SU-DHL-6 (cell line): ENCODE measurements at regions not wholly inside any gene's neighbourhood (a gene's known extent, or its start where the extent isn't known, plus 50 kb on each side); places are given as distances from the start of the nearest gene placed in this dataset.

Experiments
- EZH2phosphoT487 ChIP-seq: fragments of 200-600 bp; sonication (generic), shearing (Covaris generic); conservative IDR thresholded peaks from 2 replicates; pipeline ENCODE4 v1.6.1; 2018; ENCODE audit warnings: mild to moderate bottlenecking, antibody characterized with exemption, low read length, moderate library complexity, mixed read lengths
- TF ChIP-seq, protein P1 (sequence below): fragments of 200-600 bp; sonication (generic); IDR thresholded peaks from one replicate; pipeline ENCODE4 v1.5.1; 2017; ENCODE audit warnings: antibody characterized with exemption, mild to moderate bottlenecking, low read length, moderate library complexity; ENCODE audit not compliant: insufficient read depth, poor library complexity, severe bottlenecking

GRCh38 chr2:18856765-18857164, 267.4 kb upstream of the NT5C1B start:
- TF ChIP-seq, protein P1, sequence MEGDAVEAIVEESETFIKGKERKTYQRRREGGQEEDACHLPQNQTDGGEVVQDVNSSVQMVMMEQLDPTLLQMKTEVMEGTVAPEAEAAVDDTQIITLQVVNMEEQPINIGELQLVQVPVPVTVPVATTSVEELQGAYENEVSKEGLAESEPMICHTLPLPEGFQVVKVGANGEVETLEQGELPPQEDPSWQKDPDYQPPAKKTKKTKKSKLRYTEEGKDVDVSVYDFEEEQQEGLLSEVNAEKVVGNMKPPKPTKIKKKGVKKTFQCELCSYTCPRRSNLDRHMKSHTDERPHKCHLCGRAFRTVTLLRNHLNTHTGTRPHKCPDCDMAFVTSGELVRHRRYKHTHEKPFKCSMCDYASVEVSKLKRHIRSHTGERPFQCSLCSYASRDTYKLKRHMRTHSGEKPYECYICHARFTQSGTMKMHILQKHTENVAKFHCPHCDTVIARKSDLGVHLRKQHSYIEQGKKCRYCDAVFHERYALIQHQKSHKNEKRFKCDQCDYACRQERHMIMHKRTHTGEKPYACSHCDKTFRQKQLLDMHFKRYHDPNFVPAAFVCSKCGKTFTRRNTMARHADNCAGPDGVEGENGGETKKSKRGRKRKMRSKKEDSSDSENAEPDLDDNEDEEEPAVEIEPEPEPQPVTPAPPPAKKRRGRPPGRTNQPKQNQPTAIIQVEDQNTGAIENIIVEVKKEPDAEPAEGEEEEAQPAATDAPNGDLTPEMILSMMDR = no peak
- TF ChIP-seq EZH2phosphoT487 = no peak
